ENCODE measurements at regions not wholly inside any gene's neighbourhood (a gene's known extent, or its start where the extent isn't known, plus 50 kb on each side); places are given as distances from the start of the nearest gene placed in this dataset.
"Not testable (repeated sequence)": the region's sequence is repeated elsewhere in the genome, so short reads cannot be mapped to it uniquely, and the experiment has no call there.

GRCh38 chr5:130350131-130350530, 445.9 kb downstream of the CHSY3 start:
- Histone ChIP-seq H3K4me3 (ENCODE audit: low read depth in 1 of 2, low read length in 2 of 2) (no peak overlapping the region), H3K9me3 (ENCODE audit: low read length) (no peaks in the 10 kb centered on the region), H3K9ac (ENCODE audit: low read length) (no peak overlapping the region)

GRCh38 chr5:130337179-130337888, 433.1 kb downstream of the CHSY3 start:
- no peak overlapping the region for H3K4me3 ChIP-seq (ENCODE audit: low read depth in 1 of 2, low read length in 2 of 2)
- no peaks in the 10 kb centered on the region for H3K36me3 ChIP-seq (ENCODE audit: insufficient read depth, low read length)
- H3K4me1 ChIP-seq (ENCODE audit: insufficient read depth, low read length) = no peaks in the 10 kb centered on the region
- no peaks in the 10 kb centered on the region for H3K27me3 ChIP-seq (ENCODE audit: control insufficient read depth in 1 of 2, insufficient read depth in 2 of 2, low read length in 2 of 2)
- H3K27ac ChIP-seq (ENCODE audit: low read depth, low read length) = no peak overlapping the region
- H3K9me3 ChIP-seq (ENCODE audit: low read length) = no peaks in the 10 kb centered on the region
- no peak overlapping the region for H3K9ac ChIP-seq (ENCODE audit: low read length)

More at GRCh38 chr5:130350131-130350530, 445.9 kb downstream of the CHSY3 start:
- Histone ChIP-seq H3K4me1 (ENCODE audit: insufficient read depth, low read length) (no peaks in the 10 kb centered on the region), H3K27ac (ENCODE audit: low read depth, low read length) (no peak overlapping the region), H3K36me3 (ENCODE audit: insufficient read depth, low read length) (no peaks in the 10 kb centered on the region), H3K27me3 (ENCODE audit: control insufficient read depth in 1 of 2, insufficient read depth in 2 of 2, low read length in 2 of 2) (no peaks in the 10 kb centered on the region)

- Histone ChIP-seq H3K9me3 (ENCODE audit: low read length) (no peaks in the 10 kb centered on the region), H3K27me3 (ENCODE audit: control insufficient read depth in 1 of 2, insufficient read depth in 2 of 2, low read length in 2 of 2) (no peaks in the 10 kb centered on the region), H3K9ac (ENCODE audit: low read length) (no peak overlapping the region), H3K36me3 (ENCODE audit: insufficient read depth, low read length) (no peaks in the 10 kb centered on the region), H3K4me1 (ENCODE audit: insufficient read depth, low read length) (no peaks in the 10 kb centered on the region), H3K4me3 (ENCODE audit: low read depth in 1 of 2, low read length in 2 of 2) (no peak overlapping the region), H3K27ac (ENCODE audit: low read depth, low read length) (no peak overlapping the region)
These were observed 430.9 kb downstream of the CHSY3 start for GRCh38 chr5:130335117-130335516.

GRCh38 chr5:130333089-130333488, 428.8 kb downstream of the CHSY3 start:
- H3K4me3 ChIP-seq (ENCODE audit: low read depth in 1 of 2, low read length in 2 of 2) = no peak overlapping the region
- no peaks in the 10 kb centered on the region for H3K36me3 ChIP-seq (ENCODE audit: insufficient read depth, low read length)
- no peaks in the 10 kb centered on the region for H3K9me3 ChIP-seq (ENCODE audit: low read length)
- H3K27ac ChIP-seq (ENCODE audit: low read depth, low read length) = no peak overlapping the region
- no peaks in the 10 kb centered on the region for H3K4me1 ChIP-seq (ENCODE audit: insufficient read depth, low read length)
- no peak overlapping the region for H3K9ac ChIP-seq (ENCODE audit: low read length)
- no peaks in the 10 kb centered on the region for H3K27me3 ChIP-seq (ENCODE audit: control insufficient read depth in 1 of 2, insufficient read depth in 2 of 2, low read length in 2 of 2)

GRCh38 chr5:130331332-130331731, 427.1 kb downstream of the CHSY3 start:
- Histone ChIP-seq H3K4me1 (ENCODE audit: insufficient read depth, low read length) (no peaks in the 10 kb centered on the region), H3K4me3 (ENCODE audit: low read depth in 1 of 2, low read length in 2 of 2) (no peak overlapping the region), H3K27ac (ENCODE audit: low read depth, low read length) (no peak overlapping the region), H3K9me3 (ENCODE audit: low read length) (no peaks in the 10 kb centered on the region), H3K9ac (ENCODE audit: low read length) (no peak overlapping the region), H3K27me3 (ENCODE audit: control insufficient read depth in 1 of 2, insufficient read depth in 2 of 2, low read length in 2 of 2) (no peaks in the 10 kb centered on the region), H3K36me3 (ENCODE audit: insufficient read depth, low read length) (no peaks in the 10 kb centered on the region)

- Histone ChIP-seq H3K9me3 (ENCODE audit: low read length) (no peaks in the 10 kb centered on the region), H3K27ac (ENCODE audit: low read depth, low read length) (no peak overlapping the region), H3K4me3 (ENCODE audit: low read depth in 1 of 2, low read length in 2 of 2) (no peak overlapping the region), H3K4me1 (ENCODE audit: insufficient read depth, low read length) (no peaks in the 10 kb centered on the region), H3K9ac (ENCODE audit: low read length) (no peak overlapping the region), H3K36me3 (ENCODE audit: insufficient read depth, low read length) (no peaks in the 10 kb centered on the region), H3K27me3 (ENCODE audit: control insufficient read depth in 1 of 2, insufficient read depth in 2 of 2, low read length in 2 of 2) (no peaks in the 10 kb centered on the region)
These were observed 420.8 kb downstream of the CHSY3 start for GRCh38 chr5:130324953-130325671.

GRCh38 chr5:130323804-130324454, 419.7 kb downstream of the CHSY3 start:
- no peaks in the 10 kb centered on the region for H3K4me1 ChIP-seq (ENCODE audit: insufficient read depth, low read length)
- no peaks in the 10 kb centered on the region for H3K9me3 ChIP-seq (ENCODE audit: low read length)
- no peak overlapping the region for H3K4me3 ChIP-seq (ENCODE audit: low read depth in 1 of 2, low read length in 2 of 2)
- H3K27ac ChIP-seq (ENCODE audit: low read depth, low read length) = no peak overlapping the region
- no peaks in the 10 kb centered on the region for H3K36me3 ChIP-seq (ENCODE audit: insufficient read depth, low read length)
- H3K27me3 ChIP-seq (ENCODE audit: control insufficient read depth in 1 of 2, insufficient read depth in 2 of 2, low read length in 2 of 2) = no peaks in the 10 kb centered on the region
- H3K9ac ChIP-seq (ENCODE audit: low read length) = no peak overlapping the region

- Histone ChIP-seq H3K36me3 (ENCODE audit: insufficient read depth, low read length) (no peaks in the 10 kb centered on the region), H3K27ac (ENCODE audit: low read depth, low read length) (no peak overlapping the region), H3K9ac (ENCODE audit: low read length) (no peak overlapping the region), H3K27me3 (ENCODE audit: control insufficient read depth in 1 of 2, insufficient read depth in 2 of 2, low read length in 2 of 2) (no peaks in the 10 kb centered on the region), H3K9me3 (ENCODE audit: low read length) (no peaks in the 10 kb centered on the region), H3K4me1 (ENCODE audit: insufficient read depth, low read length) (no peaks in the 10 kb centered on the region), H3K4me3 (ENCODE audit: low read depth in 1 of 2, low read length in 2 of 2) (no peak overlapping the region)
These were observed 417.7 kb downstream of the CHSY3 start for GRCh38 chr5:130321931-130322330.

GRCh38 chr5:130316971-130317680, 412.9 kb downstream of the CHSY3 start:
- Histone ChIP-seq H3K9ac (ENCODE audit: low read length) (no peak overlapping the region), H3K4me3 (ENCODE audit: low read depth in 1 of 2, low read length in 2 of 2) (no peak overlapping the region), H3K27me3 (ENCODE audit: control insufficient read depth in 1 of 2, insufficient read depth in 2 of 2, low read length in 2 of 2) (no peaks in the 10 kb centered on the region), H3K27ac (ENCODE audit: low read depth, low read length) (no peak overlapping the region), H3K36me3 (ENCODE audit: insufficient read depth, low read length) (no peaks in the 10 kb centered on the region), H3K4me1 (ENCODE audit: insufficient read depth, low read length) (no peaks in the 10 kb centered on the region), H3K9me3 (ENCODE audit: low read length) (no peaks in the 10 kb centered on the region)

GRCh38 chr5:130295235-130295634, 391.0 kb downstream of the CHSY3 start:
- Histone ChIP-seq H3K36me3 (ENCODE audit: insufficient read depth, low read length) (no peaks in the 10 kb centered on the region), H3K9ac (ENCODE audit: low read length) (no peak overlapping the region), H3K4me3 (ENCODE audit: low read depth in 1 of 2, low read length in 2 of 2) (no peak overlapping the region), H3K27ac (ENCODE audit: low read depth, low read length) (no peak overlapping the region), H3K4me1 (ENCODE audit: insufficient read depth, low read length) (no peaks in the 10 kb centered on the region), H3K9me3 (ENCODE audit: low read length) (no peaks in the 10 kb centered on the region), H3K27me3 (ENCODE audit: control insufficient read depth in 1 of 2, insufficient read depth in 2 of 2, low read length in 2 of 2) (no peaks in the 10 kb centered on the region)

GRCh38 chr5:130294798-130295197, 390.5 kb downstream of the CHSY3 start:
- H3K36me3 ChIP-seq (ENCODE audit: insufficient read depth, low read length); H3K4me3 ChIP-seq (ENCODE audit: low read depth in 1 of 2, low read length in 2 of 2); H3K9me3 ChIP-seq (ENCODE audit: low read length); H3K9ac ChIP-seq (ENCODE audit: low read length); H3K4me1 ChIP-seq (ENCODE audit: insufficient read depth, low read length); H3K27me3 ChIP-seq (ENCODE audit: control insufficient read depth in 1 of 2, insufficient read depth in 2 of 2, low read length in 2 of 2); H3K27ac ChIP-seq (ENCODE audit: low read depth, low read length): not testable (repeated sequence)

Data from muscle layer of colon (tissue), 2 donors.